Eye (tissue), 1 donor: ENCODE measurements at regions not wholly inside any gene's neighbourhood (a gene's known extent, or its start where the extent isn't known, plus 50 kb on each side); places are given as distances from the start of the nearest gene placed in this dataset.
"Not testable (repeated sequence)": the region's sequence is repeated elsewhere in the genome, so short reads cannot be mapped to it uniquely, and the experiment has no call there.

Experiments
- DNase-seq: peaks from one replicate; pipeline ENCODE4 v3.0.0-alpha.2; 2015

- DNase-seq, result no peak
These were observed 367.9 kb downstream of the FAM133A start for GRCh38 chrX:94041881-94042280.

- no peak for DNase-seq
These were observed 371.7 kb downstream of the FAM133A start for GRCh38 chrX:94045724-94046123.

GRCh38 chrX:94051926-94052325, 377.9 kb downstream of the FAM133A start:
- DNase-seq, result no peak

GRCh38 chrX:94053575-94053974, 379.6 kb downstream of the FAM133A start:
- DNase-seq, result no peak

GRCh38 chrX:94057385-94057784, 383.4 kb downstream of the FAM133A start:
- DNase-seq, result no peak

GRCh38 chrX:94058728-94059382, 384.8 kb downstream of the FAM133A start:
- peak; percentile 44 for DNase-seq

GRCh38 chrX:94065091-94065490, 391.1 kb downstream of the FAM133A start:
- DNase-seq, result no peak

GRCh38 chrX:94089149-94089548, 415.1 kb downstream of the FAM133A start:
- DNase-seq, result no peak

- DNase-seq, result no peak
These were observed 423.9 kb downstream of the FAM133A start for GRCh38 chrX:94097868-94098267.

- no peak for DNase-seq
These were observed 434.0 kb downstream of the FAM133A start for GRCh38 chrX:94107981-94108380.

- DNase-seq, result no peak
These were observed 440.4 kb downstream of the FAM133A start for GRCh38 chrX:94114362-94114761.

GRCh38 chrX:94121799-94122198, 447.8 kb downstream of the FAM133A start:
- no peak for DNase-seq

GRCh38 chrX:94123062-94123461, 449.1 kb downstream of the FAM133A start:
- DNase-seq, result no peak

- DNase-seq, result no peak
These were observed 489.0 kb downstream of the FAM133A start for GRCh38 chrX:94162971-94163370.

- DNase-seq, result no peak
These were observed 504.3 kb downstream of the FAM133A start for GRCh38 chrX:94178145-94178788.

- DNase-seq, result no peak
These were observed 530.5 kb downstream of the FAM133A start for GRCh38 chrX:94204524-94204923.

GRCh38 chrX:94216738-94217137, 542.7 kb downstream of the FAM133A start:
- DNase-seq, result no peak

- no peak for DNase-seq
These were observed 578.2 kb downstream of the FAM133A start for GRCh38 chrX:94252211-94252610.

- peak; percentile 1 for DNase-seq
These were observed 582.4 kb downstream of the FAM133A start for GRCh38 chrX:94256396-94256795.

- no peak for DNase-seq
These were observed 591.3 kb downstream of the FAM133A start for GRCh38 chrX:94265323-94265722.

GRCh38 chrX:94288325-94288724, 614.3 kb downstream of the FAM133A start:
- no peak for DNase-seq

- DNase-seq, result no peak
These were observed 615.0 kb downstream of the FAM133A start for GRCh38 chrX:94288972-94289371.

GRCh38 chrX:94302446-94302845, 628.4 kb downstream of the FAM133A start:
- DNase-seq, result no peak

GRCh38 chrX:94329182-94329581, 655.2 kb downstream of the FAM133A start:
- DNase-seq, result no peak

GRCh38 chrX:94341730-94342129, 667.7 kb downstream of the FAM133A start:
- DNase-seq, result not testable (repeated sequence)
